Activated gamma-delta T cell treated with anti-CD3 and anti-CD28 coated beads, Interleukin-2, amount 50 U/mL, for 16 hours (primary cell): ENCODE measurements at regions not wholly inside any gene's neighbourhood (a gene's known extent, or its start where the extent isn't known, plus 50 kb on each side); places are given as distances from the start of the nearest gene placed in this dataset.
"Not testable (repeated sequence)": the region's sequence is repeated elsewhere in the genome, so short reads cannot be mapped to it uniquely, and the experiment has no call there.

ENCODE experiments used
- DNase-seq: peaks from one replicate; pipeline ENCODE4 v3.0.0-alpha.2; 2020; ENCODE audit warnings: low read depth

DNA sequence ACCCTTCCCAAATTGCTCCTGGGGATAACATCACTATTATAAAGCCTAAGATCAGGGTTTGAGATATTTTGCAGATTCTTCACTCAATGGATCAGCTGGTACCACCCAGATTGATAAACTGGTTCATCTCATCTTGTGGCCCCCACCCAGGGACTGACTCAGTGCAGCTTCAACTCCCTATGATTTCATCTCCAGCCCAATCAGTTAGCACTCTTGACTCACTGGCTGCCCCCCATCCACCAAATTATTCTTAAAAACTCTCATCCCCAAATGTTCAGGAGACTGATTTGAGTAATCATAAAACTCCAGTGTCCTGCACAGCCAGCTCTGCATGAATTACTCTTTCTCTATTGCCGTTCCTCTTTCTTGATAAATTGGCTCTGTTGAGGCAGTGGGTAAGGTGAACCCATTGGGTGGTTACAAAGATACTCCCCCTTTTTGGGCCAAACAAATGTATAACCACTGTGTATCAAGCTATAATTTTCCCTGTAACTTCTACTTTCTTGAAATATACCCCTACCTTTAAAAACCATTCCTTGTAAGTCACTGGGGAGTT, 263.3 kb upstream of the IL12B start:
- DNase-seq, result no peak

GRCh38 chr5:159595561-159595960, 265.3 kb upstream of the IL12B start:
- DNase-seq, result not testable (repeated sequence)

- DNase-seq, result no peak
Measured at GRCh38 chr5:159601216-159601615, 270.9 kb upstream of the IL12B start.

DNA sequence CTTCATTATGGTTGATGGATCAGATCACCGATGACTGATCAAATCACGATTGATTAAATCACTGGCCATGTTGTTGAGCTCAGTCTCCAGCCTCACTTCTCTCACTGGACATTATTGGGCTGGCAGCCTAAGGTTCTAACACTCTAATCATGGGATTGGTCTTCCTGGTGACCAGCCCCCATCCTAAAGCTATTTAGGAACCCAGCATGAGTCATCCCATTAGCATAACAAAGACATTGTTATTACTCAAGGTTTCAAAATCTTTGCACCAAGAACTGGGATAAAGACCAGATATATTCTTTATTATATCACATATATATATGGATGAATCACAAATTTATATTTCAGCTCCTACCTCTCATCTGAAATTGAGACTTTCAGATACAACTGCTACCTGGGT, 272.1 kb upstream of the IL12B start:
- DNase-seq, result no peak

DNA sequence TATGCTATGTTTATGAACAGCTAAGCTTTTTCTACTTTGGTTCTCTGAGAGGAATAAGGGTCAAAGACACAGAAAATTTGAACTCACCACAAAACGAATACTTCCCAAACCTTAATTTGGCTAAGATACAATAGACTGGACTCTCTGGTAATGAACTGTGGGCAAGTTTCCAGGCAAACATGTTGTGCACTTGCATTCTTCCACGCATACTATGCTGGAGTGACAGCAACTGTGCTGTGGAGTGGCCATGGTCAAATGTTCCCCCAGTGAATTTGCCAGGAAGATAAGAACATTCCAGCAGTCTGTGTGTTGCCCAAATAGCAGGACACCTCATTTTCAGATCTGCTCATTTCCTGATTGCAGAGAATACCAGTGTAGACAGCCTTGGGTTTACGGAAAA, 275.3 kb upstream of the IL12B start:
- no peak for DNase-seq

DNA sequence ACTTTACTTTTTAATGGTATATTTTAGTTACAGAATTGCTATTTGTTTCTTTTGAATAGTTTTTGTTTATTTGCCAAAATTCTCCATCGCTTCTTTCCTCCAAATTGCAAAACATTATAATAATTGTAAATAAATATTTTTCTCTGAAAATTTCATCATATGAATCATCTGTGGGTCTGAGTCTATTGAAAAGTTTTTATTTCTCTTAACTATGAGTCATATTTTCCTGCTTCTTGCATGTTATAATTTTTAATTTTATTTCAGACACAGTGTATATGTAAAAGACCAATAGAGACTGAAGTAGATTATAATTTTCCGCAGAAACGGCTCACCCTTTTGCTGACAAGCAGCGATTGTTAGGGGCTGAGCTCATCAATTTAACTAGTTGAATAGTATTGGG, 279.1 kb upstream of the IL12B start:
- DNase-seq, result no peak

GRCh38 chr5:159610966-159611579, 280.8 kb upstream of the IL12B start:
- no peak for DNase-seq

- DNase-seq, result no peak
Measured at GRCh38 chr5:159616952-159617351, 286.7 kb upstream of the IL12B start.

DNA sequence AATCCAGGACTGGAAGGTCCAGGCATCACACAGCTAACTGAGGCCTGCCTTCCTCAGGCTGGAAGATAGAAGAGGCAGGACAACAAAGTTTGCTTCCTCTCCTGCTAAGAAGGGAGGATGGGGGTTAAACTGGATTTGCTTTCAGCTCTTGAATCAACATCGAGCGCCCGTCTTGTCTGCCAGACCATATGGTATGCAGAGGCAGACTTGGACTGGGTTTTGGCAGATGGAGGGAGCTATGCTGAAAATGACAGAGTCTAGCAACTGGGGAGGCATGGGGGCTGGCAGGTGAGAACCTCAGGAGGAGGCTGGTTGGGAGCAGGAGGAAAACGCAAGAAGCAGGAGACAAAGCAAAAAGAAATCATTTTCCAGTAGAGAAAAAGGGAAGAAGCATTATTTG, 289.5 kb upstream of the IL12B start:
- DNase-seq, result no peak

GRCh38 chr5:159620853-159621540, 290.7 kb upstream of the IL12B start:
- DNase-seq, result no peak

DNA sequence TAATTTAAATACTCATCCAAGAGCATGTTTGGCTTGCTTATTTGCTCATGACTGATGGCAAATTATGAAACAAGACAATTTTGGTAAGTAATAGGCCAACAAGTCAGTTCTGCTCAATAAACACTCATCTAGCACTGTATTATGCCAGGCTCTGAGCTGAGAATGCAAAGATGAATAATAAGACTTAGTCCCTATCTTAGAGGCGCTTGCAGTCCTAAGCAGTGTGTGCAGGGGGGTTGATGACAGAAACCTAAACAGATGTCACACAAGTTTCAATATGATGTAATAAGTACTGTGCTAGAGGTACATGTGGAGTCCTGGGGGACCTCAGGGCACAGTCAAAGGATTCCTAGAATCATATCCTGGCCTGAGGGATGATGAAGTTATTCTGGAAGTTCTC, 287.6 kb upstream of the ADRA1B start:
- DNase-seq, result no peak

GRCh38 chr5:159629158-159629557, 287.1 kb upstream of the ADRA1B start:
- DNase-seq, result no peak

GRCh38 chr5:159630545-159630944, 285.7 kb upstream of the ADRA1B start:
- no peak for DNase-seq

DNA sequence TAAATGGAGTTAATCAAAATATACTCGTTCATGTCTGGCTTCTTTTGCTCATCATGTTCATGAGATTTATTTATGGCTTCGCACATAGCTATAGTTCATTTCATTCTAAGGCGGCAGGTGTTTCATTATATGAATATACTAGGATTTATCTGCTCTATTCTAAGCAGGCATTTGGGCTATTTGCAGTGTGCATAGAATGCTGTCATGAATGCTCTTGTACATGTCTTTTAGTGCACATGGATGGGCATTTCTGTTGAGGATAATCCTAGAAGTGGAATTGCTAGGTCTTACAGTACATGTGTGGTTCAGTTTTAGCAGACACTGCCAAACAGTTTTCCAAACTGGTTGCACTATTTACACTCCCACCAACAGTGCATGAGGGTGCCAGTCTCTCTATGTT, 285.3 kb upstream of the ADRA1B start:
- no peak for DNase-seq

DNA sequence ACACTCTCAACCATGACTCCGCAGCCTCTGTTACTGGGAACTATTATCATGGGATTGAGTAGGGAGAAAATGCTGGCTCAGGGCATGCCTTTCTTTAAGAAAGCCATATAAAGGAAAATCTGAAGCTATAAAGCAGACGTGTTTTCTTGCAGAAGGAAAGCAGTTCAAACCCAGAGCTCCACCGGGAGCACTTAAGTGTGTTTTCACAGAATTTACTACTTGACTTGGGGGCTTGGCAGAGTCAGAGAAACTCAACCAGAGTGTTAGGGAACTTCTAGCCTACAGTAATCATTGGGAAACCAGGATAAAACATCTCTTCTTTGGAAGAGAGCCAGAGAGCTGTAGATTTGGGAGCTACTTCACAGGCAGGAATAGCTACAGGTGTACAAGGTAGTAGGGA, 283.4 kb upstream of the ADRA1B start:
- no peak for DNase-seq

GRCh38 chr5:159638481-159638880, 277.8 kb upstream of the ADRA1B start:
- no peak for DNase-seq

GRCh38 chr5:159638954-159639559, 277.2 kb upstream of the ADRA1B start:
- no peak for DNase-seq

DNA sequence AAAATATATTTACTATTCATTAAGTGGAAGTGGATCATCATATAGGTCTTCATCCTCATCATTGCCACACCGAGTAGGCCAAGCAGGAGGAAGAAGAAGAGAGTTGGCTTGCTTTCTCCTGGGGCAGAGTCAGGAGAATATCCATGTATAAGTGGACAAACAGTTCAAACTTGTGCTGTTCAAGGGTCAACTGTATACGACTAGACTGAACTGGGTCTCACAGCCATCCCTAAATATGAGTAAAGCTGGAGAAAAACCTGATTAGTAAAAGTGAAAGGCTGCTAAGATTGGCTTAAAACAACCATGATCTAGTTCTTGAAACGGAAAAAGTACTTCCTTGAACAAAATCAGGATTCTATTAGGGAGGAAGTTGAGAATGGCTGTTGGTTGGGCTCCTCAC, 276.7 kb upstream of the ADRA1B start:
- DNase-seq, result no peak

DNA sequence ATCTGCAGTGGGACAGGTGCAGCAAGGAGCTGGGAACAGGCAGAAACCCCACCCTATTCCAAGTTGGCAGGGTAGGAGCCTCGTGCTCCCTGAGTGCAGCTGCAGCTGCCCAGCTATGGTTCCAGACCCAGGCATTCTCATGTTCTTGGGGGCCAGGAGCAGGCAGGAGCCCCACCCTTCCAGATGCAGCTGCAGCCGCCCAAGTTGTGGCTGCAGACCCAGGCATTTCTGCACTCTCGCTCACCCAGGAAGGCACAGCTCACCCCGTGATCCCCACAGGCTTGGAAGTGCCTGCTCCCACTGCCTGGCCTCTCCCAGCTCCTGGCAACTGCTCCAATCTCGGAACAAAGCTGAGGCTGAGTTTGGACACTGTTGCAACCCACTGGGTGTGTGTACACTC, 275.8 kb upstream of the ADRA1B start:
- DNase-seq, result no peak

DNA sequence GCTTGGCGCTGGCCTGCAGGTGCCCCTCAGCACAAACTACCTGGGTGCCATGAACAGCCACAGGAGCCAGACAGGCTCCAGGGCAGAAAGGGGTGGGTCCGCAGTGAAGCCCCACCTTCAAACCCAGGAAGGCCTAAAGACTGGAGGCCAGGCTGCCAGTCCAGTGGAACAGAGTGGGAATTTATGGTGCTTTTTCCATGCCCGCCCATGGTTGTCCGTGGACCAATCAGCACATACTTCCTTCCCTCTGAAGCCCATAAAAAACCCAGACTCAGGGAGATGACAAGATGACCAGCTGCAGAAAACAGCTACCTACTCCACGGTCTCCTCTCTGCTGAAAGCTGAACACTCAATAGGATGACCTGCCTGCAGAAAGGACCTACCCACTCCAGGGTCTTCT, 275.4 kb upstream of the ADRA1B start:
- DNase-seq, result no peak

- DNase-seq, result no peak
Measured at GRCh38 chr5:159641371-159642039, 274.8 kb upstream of the ADRA1B start.

- no peak for DNase-seq
Measured at GRCh38 chr5:159642379-159642778, 273.9 kb upstream of the ADRA1B start.

- DNase-seq, result no peak
Measured at GRCh38 chr5:159644053-159644452, 272.2 kb upstream of the ADRA1B start.
